ENCODE measurements at regions not wholly inside any gene's neighbourhood (a gene's known extent, or its start where the extent isn't known, plus 50 kb on each side); places are given as distances from the start of the nearest gene placed in this dataset.

DNA sequence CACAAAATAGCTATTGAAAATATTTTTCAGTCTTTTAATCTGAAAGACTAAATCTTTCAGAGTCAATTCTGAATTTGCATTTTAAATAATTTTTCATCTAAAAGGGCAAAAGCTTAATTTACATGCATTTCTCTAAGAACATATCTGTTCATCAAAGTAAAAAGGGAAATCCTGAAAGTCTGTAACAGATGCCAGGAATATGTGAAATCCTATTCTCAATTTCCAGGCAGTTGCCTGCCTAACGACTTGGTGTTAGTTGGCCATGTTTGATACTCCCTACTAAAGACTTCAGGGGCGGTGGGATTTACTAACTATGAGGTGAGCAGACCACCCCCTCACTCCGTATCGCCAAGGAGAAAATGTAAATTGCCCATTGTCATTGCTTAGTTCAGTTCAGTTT, 136.8 kb downstream of the KIT start:
- DNase-seq: no peak
- no peak overlapping the region for H3K27ac Mint-ChIP-seq (ENCODE audit: unreplicated experiment)
- no TSS peak for BruUV-seq (replicated peaks)
- no peaks in the 10 kb centered on the region for H3K9me3 Mint-ChIP-seq (ENCODE audit: unreplicated experiment)
- ChIA-PET CTCF (no interaction called here), POLR2A (no interaction called here)
- H3K4me1 Mint-ChIP-seq (ENCODE audit: low read depth, unreplicated experiment): no peaks in the 10 kb centered on the region
- H3K4me1 ChIP-seq: no peaks in the 10 kb centered on the region
- H3K36me3 Mint-ChIP-seq (ENCODE audit: insufficient read depth, unreplicated experiment): no peaks in the 10 kb centered on the region
- no peaks in the 10 kb centered on the region for H3K27me3 ChIP-seq (replicated peaks; ENCODE audit: control insufficient read depth, insufficient read depth, low read length)
- TF ChIP-seq, protein P1, sequence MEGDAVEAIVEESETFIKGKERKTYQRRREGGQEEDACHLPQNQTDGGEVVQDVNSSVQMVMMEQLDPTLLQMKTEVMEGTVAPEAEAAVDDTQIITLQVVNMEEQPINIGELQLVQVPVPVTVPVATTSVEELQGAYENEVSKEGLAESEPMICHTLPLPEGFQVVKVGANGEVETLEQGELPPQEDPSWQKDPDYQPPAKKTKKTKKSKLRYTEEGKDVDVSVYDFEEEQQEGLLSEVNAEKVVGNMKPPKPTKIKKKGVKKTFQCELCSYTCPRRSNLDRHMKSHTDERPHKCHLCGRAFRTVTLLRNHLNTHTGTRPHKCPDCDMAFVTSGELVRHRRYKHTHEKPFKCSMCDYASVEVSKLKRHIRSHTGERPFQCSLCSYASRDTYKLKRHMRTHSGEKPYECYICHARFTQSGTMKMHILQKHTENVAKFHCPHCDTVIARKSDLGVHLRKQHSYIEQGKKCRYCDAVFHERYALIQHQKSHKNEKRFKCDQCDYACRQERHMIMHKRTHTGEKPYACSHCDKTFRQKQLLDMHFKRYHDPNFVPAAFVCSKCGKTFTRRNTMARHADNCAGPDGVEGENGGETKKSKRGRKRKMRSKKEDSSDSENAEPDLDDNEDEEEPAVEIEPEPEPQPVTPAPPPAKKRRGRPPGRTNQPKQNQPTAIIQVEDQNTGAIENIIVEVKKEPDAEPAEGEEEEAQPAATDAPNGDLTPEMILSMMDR (IDR thresholded peaks at IDR 0.05; ENCODE audit: insufficient read depth in 1 of 2, low read depth in 1 of 2, low read length in 1 of 2, severe bottlenecking in 1 of 2, unreplicated experiment in 1 of 2): no peak
- peaks cover 4% of the 10 kb centered on the region for H3K27me3 Mint-ChIP-seq (ENCODE audit: insufficient read depth, unreplicated experiment)
- H3K9me3 ChIP-seq: no peaks in the 10 kb centered on the region
- intact Hi-C loops (cut with micrococcal nuclease; ENCODE audit: unreplicated experiment): no loop called here
- H3K4me3 ChIP-seq (ENCODE audit: low read depth, low read length): no peak overlapping the region
- no peak overlapping the region for H3K4me3 Mint-ChIP-seq (ENCODE audit: unreplicated experiment)
- no peaks in the 10 kb centered on the region for H3K36me3 ChIP-seq (ENCODE audit: control insufficient read depth, insufficient read depth, low read length)

DNA sequence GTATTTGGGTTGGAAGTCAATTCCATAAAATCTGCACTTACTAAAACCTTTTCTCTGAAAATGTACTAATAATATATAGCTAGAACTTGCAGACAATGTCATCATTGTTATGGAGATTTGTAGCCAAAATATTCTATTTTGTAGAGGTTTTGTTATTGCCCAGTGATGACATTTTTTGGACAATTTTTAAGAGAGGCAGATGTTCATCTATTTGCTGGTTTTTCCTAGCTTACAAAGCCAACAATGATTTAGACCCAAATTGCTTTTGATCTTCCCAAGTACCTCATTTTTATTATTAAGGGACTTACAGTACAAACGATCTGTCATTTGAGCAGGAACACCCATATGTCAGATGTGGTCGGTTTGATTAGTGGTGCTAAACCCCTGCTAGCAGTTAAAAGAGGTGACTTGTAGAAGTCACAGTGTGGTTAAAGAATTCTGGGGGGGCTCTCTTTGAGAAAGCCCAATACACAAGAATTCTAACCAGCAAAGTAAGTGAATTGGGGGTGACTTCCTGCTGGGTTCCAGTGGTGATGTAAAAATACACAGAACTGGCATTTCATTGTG, 136.2 kb downstream of the KIT start:
- Mint-ChIP-seq H3K4me3 (ENCODE audit: unreplicated experiment) (no peak overlapping the region), H3K36me3 (ENCODE audit: insufficient read depth, unreplicated experiment) (no peaks in the 10 kb centered on the region), H3K27ac (ENCODE audit: unreplicated experiment) (no peak overlapping the region), H3K9me3 (ENCODE audit: unreplicated experiment) (no peaks in the 10 kb centered on the region), H3K4me1 (ENCODE audit: low read depth, unreplicated experiment) (no peaks in the 10 kb centered on the region), H3K27me3 (ENCODE audit: insufficient read depth, unreplicated experiment) (peaks cover 2% of the 10 kb centered on the region)
- H3K4me3 ChIP-seq (ENCODE audit: low read depth, low read length): no peak overlapping the region
- intact Hi-C loops (cut with micrococcal nuclease; ENCODE audit: unreplicated experiment): no loop called here
- no peaks in the 10 kb centered on the region for H3K9me3 ChIP-seq
- CTCF ChIA-PET: no interaction called here
- BruUV-seq (replicated peaks): no TSS peak
- TF ChIP-seq, protein P1 (IDR thresholded peaks at IDR 0.05; ENCODE audit: insufficient read depth in 1 of 2, low read depth in 1 of 2, low read length in 1 of 2, severe bottlenecking in 1 of 2, unreplicated experiment in 1 of 2): no peak
- no peak for DNase-seq
- H3K36me3 ChIP-seq (ENCODE audit: control insufficient read depth, insufficient read depth, low read length): no peaks in the 10 kb centered on the region
- POLR2A ChIA-PET: no interaction called here
- H3K4me1 ChIP-seq: no peaks in the 10 kb centered on the region
- H3K27me3 ChIP-seq (replicated peaks; ENCODE audit: control insufficient read depth, insufficient read depth, low read length): no peaks in the 10 kb centered on the region

Measured in Caco-2 (cell line).